ENCODE measurements at regions not wholly inside any gene's neighbourhood (a gene's known extent, or its start where the extent isn't known, plus 50 kb on each side); places are given as distances from the start of the nearest gene placed in this dataset.

- BruUV-seq (replicated peaks) = no TSS peak
- in situ Hi-C loops (cut with HindIII; ENCODE audit: low pct_unique_long_range_greater_than_20kb, low sequenced_read_pairs) = no loop called here
- no peaks in the 10 kb centered on the region for H3K36me3 ChIP-seq (ENCODE audit: control insufficient read depth, insufficient read depth, low read length)
- ChIA-PET CTCF (no interaction called here), POLR2A (no interaction called here)
- no peak for ATAC-seq
- H3K27me3 ChIP-seq (ENCODE audit: control insufficient read depth, insufficient read depth, low read length) = no peaks in the 10 kb centered on the region
- intact Hi-C loops (cut with micrococcal nuclease; ENCODE audit: unreplicated experiment) = no loop called here
- DNase-seq (ENCODE audit: low read depth, low spot score) = no peak
- H3K9me3 ChIP-seq (ENCODE audit: control insufficient read depth, insufficient read depth, low read depth, low read length) = no peaks in the 10 kb centered on the region
- no peaks in the 10 kb centered on the region for H3K4me1 ChIP-seq (ENCODE audit: control insufficient read depth, insufficient read depth, low read length)
- no peak overlapping the region for H3K4me3 ChIP-seq (ENCODE audit: low read depth in 2 of 2, low read length in 2 of 2)
- no peak overlapping the region for H3K27ac ChIP-seq (ENCODE audit: low read length)
- TF ChIP-seq REST (IDR thresholded peaks at IDR 0.05; ENCODE audit: insufficient read depth in 1 of 2, low read depth in 2 of 2, low read length in 1 of 2) (no peak), TCF7L2 (IDR thresholded peaks at IDR 0.05; ENCODE audit: low read depth, low read length) (no peak), SIN3A (IDR thresholded peaks at IDR 0.05; ENCODE audit: borderline replicate concordance, insufficient read depth, low read depth, low read length) (no peak), POLR2AphosphoS5 (IDR thresholded peaks at IDR 0.05; ENCODE audit: low read depth, low read length) (no peak), CTCF (IDR thresholded peaks at IDR 0.05) (no peak)
Measured at GRCh38 chr10:31593124-31593523, 274.1 kb downstream of the ZEB1 start.

- Histone ChIP-seq H3K9me3 (ENCODE audit: control insufficient read depth, insufficient read depth, low read depth, low read length) (no peaks in the 10 kb centered on the region), H3K36me3 (ENCODE audit: control insufficient read depth, insufficient read depth, low read length) (no peaks in the 10 kb centered on the region), H3K4me3 (ENCODE audit: low read depth in 2 of 2, low read length in 2 of 2) (no peak overlapping the region), H3K27me3 (ENCODE audit: control insufficient read depth, insufficient read depth, low read length) (no peaks in the 10 kb centered on the region), H3K4me1 (ENCODE audit: control insufficient read depth, insufficient read depth, low read length) (no peaks in the 10 kb centered on the region), H3K27ac (ENCODE audit: low read length) (no peak overlapping the region)
- BruUV-seq (replicated peaks) = no TSS peak
- no peak for TF ChIP-seq CTCF (IDR thresholded peaks at IDR 0.05)
- TF ChIP-seq TCF7L2 (IDR thresholded peaks at IDR 0.05; ENCODE audit: low read depth, low read length) = no peak
- TF ChIP-seq POLR2AphosphoS5 (IDR thresholded peaks at IDR 0.05; ENCODE audit: low read depth, low read length) = no peak
- TF ChIP-seq REST (IDR thresholded peaks at IDR 0.05; ENCODE audit: insufficient read depth in 1 of 2, low read depth in 2 of 2, low read length in 1 of 2) = no peak
- TF ChIP-seq SIN3A (IDR thresholded peaks at IDR 0.05; ENCODE audit: borderline replicate concordance, insufficient read depth, low read depth, low read length) = no peak
- ATAC-seq = no peak
- intact Hi-C loops (cut with micrococcal nuclease; ENCODE audit: unreplicated experiment) = no loop called here
- POLR2A ChIA-PET = no interaction called here
- no peak for DNase-seq (ENCODE audit: low read depth, low spot score)
- CTCF ChIA-PET = no interaction called here
- in situ Hi-C loops (cut with HindIII; ENCODE audit: low pct_unique_long_range_greater_than_20kb, low sequenced_read_pairs) = no loop called here
Measured at GRCh38 chr10:31591569-31591968, 272.6 kb downstream of the ZEB1 start.
